GM13976 (cell line): ENCODE measurements at regions not wholly inside any gene's neighbourhood (a gene's known extent, or its start where the extent isn't known, plus 50 kb on each side); places are given as distances from the start of the nearest gene placed in this dataset.

ENCODE experiments used
- DNase-seq: peaks from one replicate; pipeline ENCODE4 v3.0.0; 2012; ENCODE audit warnings: low spot score
- in situ Hi-C: fragments of 300-500 bp; cut with MboI; formaldehyde crosslinking; loops from one replicate; pipeline ENCODE4 v1.12.0; 2022; ENCODE audit warnings: low sequenced_read_pairs, mixed read lengths, inconsistent platforms; ENCODE audit not compliant: unreplicated experiment
- TF ChIP-seq, protein P1 (sequence below): IDR thresholded peaks from 2 replicates; pipeline ENCODE4 v1.5.1; 2012; ENCODE audit warnings: borderline replicate concordance, mild to moderate bottlenecking; ENCODE audit not compliant: insufficient read depth; ENCODE audit errors: extremely low read depth, missing control alignments, control extremely low read depth

DNA sequence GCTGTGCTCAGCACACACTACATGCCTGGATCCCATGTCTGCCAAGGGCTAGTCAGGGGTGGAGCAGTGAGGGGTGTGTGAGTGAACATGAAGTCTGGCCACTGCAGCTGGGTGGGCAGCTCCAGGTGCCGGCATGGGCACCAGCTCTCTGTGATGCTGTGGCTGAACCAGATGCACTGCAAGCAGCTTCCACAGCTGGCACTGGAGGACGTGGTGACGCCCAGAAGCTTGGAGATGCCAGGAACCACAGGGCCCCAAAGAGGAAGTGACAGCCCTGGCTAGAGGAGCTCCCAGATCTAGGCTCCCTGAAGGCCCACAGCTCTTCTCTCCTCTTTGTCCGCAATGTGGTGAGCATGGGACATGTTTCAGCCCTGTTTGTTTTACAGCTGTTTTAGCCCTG lies 776.3 kb upstream of the POU3F3 start:
- in situ Hi-C loops, result no loop called here
- TF ChIP-seq, protein P1, sequence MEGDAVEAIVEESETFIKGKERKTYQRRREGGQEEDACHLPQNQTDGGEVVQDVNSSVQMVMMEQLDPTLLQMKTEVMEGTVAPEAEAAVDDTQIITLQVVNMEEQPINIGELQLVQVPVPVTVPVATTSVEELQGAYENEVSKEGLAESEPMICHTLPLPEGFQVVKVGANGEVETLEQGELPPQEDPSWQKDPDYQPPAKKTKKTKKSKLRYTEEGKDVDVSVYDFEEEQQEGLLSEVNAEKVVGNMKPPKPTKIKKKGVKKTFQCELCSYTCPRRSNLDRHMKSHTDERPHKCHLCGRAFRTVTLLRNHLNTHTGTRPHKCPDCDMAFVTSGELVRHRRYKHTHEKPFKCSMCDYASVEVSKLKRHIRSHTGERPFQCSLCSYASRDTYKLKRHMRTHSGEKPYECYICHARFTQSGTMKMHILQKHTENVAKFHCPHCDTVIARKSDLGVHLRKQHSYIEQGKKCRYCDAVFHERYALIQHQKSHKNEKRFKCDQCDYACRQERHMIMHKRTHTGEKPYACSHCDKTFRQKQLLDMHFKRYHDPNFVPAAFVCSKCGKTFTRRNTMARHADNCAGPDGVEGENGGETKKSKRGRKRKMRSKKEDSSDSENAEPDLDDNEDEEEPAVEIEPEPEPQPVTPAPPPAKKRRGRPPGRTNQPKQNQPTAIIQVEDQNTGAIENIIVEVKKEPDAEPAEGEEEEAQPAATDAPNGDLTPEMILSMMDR, result no peak
- no peak for DNase-seq

DNA sequence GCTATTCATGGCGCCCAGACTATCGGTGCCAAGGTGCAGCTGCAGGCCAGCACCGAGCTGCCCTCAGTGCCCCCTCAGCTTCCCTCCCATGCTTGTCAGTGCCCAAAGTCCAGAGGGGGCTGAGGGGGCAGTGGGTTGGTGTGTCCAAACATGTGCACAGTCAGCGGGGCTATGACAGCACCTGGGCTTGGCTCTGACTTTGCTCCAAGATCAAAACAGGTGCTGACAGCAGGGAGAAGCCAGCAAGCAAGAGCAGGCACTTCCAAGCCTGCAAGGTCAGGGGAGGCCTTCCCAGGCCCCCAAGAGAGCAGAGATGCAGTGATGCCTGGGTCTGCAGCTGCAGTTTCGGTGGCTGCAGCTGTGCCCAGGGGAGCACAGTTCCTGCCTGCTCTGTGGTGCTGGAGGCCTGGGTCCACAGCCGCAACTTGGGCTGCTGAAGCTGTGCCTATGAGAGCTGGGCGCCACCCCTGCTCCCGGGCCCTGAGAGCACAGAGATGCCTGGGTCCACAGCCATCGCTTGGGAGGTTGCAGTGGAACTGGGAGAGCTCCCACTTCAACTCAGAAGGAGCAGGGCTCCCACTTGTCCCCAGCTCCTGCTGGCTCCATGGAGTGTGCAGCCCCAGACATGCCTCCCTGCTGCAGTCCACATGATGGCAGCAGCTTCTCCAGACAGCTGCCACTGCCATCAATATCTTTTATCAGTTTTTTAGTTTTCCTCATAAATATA lies 775.3 kb upstream of the POU3F3 start:
- TF ChIP-seq, protein P1, result no peak
- in situ Hi-C loops, result no loop called here
- no peak for DNase-seq

DNA sequence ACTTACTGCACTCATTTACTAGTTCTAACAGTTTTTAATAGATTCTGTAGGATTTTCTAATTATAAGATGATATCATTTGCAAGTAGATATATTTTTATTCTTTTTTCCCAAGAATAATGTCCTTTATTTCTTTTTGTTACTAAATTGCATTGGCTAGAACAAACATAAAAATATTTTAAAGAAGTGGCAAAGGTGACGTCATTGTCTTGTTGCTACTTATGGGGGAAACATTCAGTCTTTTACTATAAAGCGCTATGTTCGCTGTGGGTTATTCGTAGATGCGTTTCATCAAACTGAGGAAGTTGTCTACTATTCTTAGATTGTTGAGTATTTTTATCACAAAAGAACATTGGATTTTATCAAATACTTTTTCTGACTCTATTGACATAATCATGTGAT lies 765.2 kb upstream of the POU3F3 start:
- DNase-seq, result no peak
- in situ Hi-C loops, result no loop called here
- TF ChIP-seq, protein P1, result no peak

DNA sequence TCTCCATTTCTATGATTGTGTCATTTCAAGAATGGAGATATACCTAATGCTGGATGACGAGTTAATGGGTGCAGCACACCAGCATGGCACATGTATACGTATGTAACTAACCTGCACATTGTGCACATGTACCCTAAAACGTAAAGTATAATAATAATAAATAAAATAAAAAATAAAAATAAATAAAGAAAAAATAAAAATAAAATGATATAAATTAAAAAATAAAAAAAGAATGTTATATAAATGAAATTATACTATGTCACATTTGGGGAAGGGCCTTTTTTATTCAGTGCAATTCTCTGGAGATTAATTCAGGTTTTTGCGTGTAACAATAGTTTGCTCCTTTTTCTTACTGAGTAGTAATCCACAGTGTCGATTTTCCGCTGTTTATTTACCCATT lies 763.5 kb upstream of the POU3F3 start:
- no peak for DNase-seq
- in situ Hi-C loops, result no loop called here
- TF ChIP-seq, protein P1, result no peak

- TF ChIP-seq, protein P1, result no peak
- DNase-seq, result no peak
Observed at GRCh38 chr2:104091894-104092293, 762.0 kb upstream of the POU3F3 start.

DNA sequence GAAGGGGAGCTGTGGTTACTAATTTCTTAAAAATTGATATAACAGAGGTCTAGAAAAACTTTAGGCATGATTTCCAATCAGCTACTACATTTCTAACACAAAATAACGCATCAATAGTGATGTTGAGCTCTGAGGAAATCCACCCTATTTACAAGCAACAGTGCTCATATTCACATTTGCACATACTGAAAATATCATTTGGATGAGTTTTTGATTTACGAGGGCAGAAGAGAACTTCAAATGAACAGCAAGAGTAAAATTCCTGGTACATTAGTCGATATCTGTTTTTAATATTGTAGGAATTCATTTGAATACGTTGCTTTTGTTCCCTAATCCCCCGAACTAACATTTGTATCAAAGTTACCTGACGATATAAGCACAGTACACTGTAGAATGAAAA lies 761.0 kb upstream of the POU3F3 start:
- TF ChIP-seq, protein P1, result no peak
- in situ Hi-C loops, result no loop called here

More at GRCh38 chr2:104091894-104092293, 762.0 kb upstream of the POU3F3 start:
- in situ Hi-C loops, result no loop called here

More for the DNA sequence above, 761.0 kb upstream of the POU3F3 start:
- no peak for DNase-seq
